Body of pancreas (tissue), 4 donors: ENCODE measurements at regions not wholly inside any gene's neighbourhood (a gene's known extent, or its start where the extent isn't known, plus 50 kb on each side); places are given as distances from the start of the nearest gene placed in this dataset.

Experiments
- CTCF ChIP-seq, 7 experiments: fragments of 450-650 bp in 4 of 7; fragments of 200-600 bp in 3 of 7; sonication (generic) in 3 of 7; IDR thresholded peaks; one replicate each; pipeline ENCODE4 v1.5.1; 2016 to 2019; ENCODE audit warnings: antibody characterized with exemption in 7 of 7
- POLR2A ChIP-seq, 3 donors: fragments of 450-650 bp; IDR thresholded peaks; one replicate each; pipeline ENCODE4 v1.6.1; 2016; ENCODE audit warnings: antibody characterized with exemption in 3 of 3, mild to moderate bottlenecking in 2 of 3

DNA sequence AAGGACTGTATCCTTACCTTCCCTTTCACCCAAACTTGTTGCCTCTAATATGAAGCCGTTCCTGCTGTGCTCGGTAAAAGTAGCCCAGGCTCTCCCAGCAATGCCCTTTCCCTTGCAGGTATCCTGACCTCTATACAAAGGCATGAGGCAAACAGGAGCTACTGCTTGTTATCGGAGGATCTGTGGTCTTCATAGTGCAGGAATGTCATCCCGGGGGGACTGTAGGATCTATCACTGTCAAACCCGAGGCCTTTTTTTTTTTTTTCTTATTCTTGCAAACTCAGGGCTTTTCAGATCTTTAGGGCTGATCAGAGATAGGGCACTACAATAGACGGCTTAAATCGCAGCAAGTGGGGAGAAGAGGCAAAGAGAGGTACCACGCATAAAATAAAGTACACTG lies 1206.6 kb downstream of the TYW1 start:
- no peak for TF ChIP-seq CTCF (IDR thresholded peaks at IDR 0.05)
- no peak for TF ChIP-seq POLR2A (IDR thresholded peaks at IDR 0.05)
